GM18511 (cell line): ENCODE measurements at regions not wholly inside any gene's neighbourhood (a gene's known extent, or its start where the extent isn't known, plus 50 kb on each side); places are given as distances from the start of the nearest gene placed in this dataset.
"Not testable (repeated sequence)": the region's sequence is repeated elsewhere in the genome, so short reads cannot be mapped to it uniquely, and the experiment has no call there.

Experiments used
- ATAC-seq: cut with Tn5 transposase; IDR thresholded peaks from one replicate; pipeline ENCODE4 v1.9.1; 2021; ENCODE audit warnings: mild to moderate bottlenecking, moderate library complexity; ENCODE audit not compliant: unreplicated experiment

- ATAC-seq: no peak
These were observed 54.4 kb upstream of the IQCM start for GRCh38 chr4:149870008-149870407.

GRCh38 chr4:149881744-149882143, 66.1 kb upstream of the IQCM start:
- ATAC-seq: no peak

- no peak for ATAC-seq
These were observed 66.6 kb upstream of the IQCM start for GRCh38 chr4:149882251-149882650.

- ATAC-seq: no peak
These were observed 68.4 kb upstream of the IQCM start for GRCh38 chr4:149884046-149884445.

- no peak for ATAC-seq
These were observed 69.0 kb upstream of the IQCM start for GRCh38 chr4:149884529-149885181.

- no peak for ATAC-seq
These were observed 70.3 kb upstream of the IQCM start for GRCh38 chr4:149885896-149886295.

- ATAC-seq: no peak
These were observed 71.3 kb upstream of the IQCM start for GRCh38 chr4:149886786-149887490.

- ATAC-seq: no peak
These were observed 74.3 kb upstream of the IQCM start for GRCh38 chr4:149889991-149890390.

GRCh38 chr4:149890531-149890930, 74.9 kb upstream of the IQCM start:
- ATAC-seq: no peak

GRCh38 chr4:149891426-149891825, 75.8 kb upstream of the IQCM start:
- ATAC-seq: no peak

- ATAC-seq: peak; percentile 56
These were observed 80.8 kb upstream of the IQCM start for GRCh38 chr4:149896432-149896831.

GRCh38 chr4:149897783-149898182, 82.1 kb upstream of the IQCM start:
- no peak for ATAC-seq

- ATAC-seq: no peak
These were observed 85.5 kb upstream of the IQCM start for GRCh38 chr4:149901128-149901527.

GRCh38 chr4:149902242-149902641, 86.6 kb upstream of the IQCM start:
- ATAC-seq: no peak

GRCh38 chr4:149910177-149910576, 94.5 kb upstream of the IQCM start:
- no peak for ATAC-seq

- peak; percentile 55 for ATAC-seq
These were observed 95.1 kb upstream of the IQCM start for GRCh38 chr4:149910604-149911350.

GRCh38 chr4:149911354-149911753, 95.7 kb upstream of the IQCM start:
- no peak for ATAC-seq

- ATAC-seq: no peak
These were observed 96.4 kb upstream of the IQCM start for GRCh38 chr4:149912000-149912399.

GRCh38 chr4:149914119-149915115, 98.8 kb upstream of the IQCM start:
- peak; percentile 77 for ATAC-seq

- not testable (repeated sequence) for ATAC-seq
These were observed 100.1 kb upstream of the IQCM start for GRCh38 chr4:149915735-149916134.

GRCh38 chr4:149923736-149924135, 108.1 kb upstream of the IQCM start:
- no peak for ATAC-seq
